IPS-15b (cell line): ENCODE measurements at regions not wholly inside any gene's neighbourhood (a gene's known extent, or its start where the extent isn't known, plus 50 kb on each side); places are given as distances from the start of the nearest gene placed in this dataset.
"Not testable (repeated sequence)": the region's sequence is repeated elsewhere in the genome, so short reads cannot be mapped to it uniquely, and the experiment has no call there.

Experiments used
- H3K27me3 ChIP-seq: one replicate; pipeline ENCODE4 v1.6.1; 2013; ENCODE audit warnings: low read length; ENCODE audit not compliant: control insufficient read depth, insufficient read depth
- H3K36me3 ChIP-seq: one replicate; pipeline ENCODE4 v1.6.1; 2013; ENCODE audit warnings: low read length; ENCODE audit not compliant: control insufficient read depth, insufficient read depth
- H3K4me1 ChIP-seq: one replicate; pipeline ENCODE4 v1.6.1; 2013; ENCODE audit warnings: mild to moderate bottlenecking, low read length; ENCODE audit not compliant: control insufficient read depth, insufficient read depth
- H3K4me3 ChIP-seq: one replicate; pipeline ENCODE4 v1.5.1; 2013; ENCODE audit warnings: low read depth, low read length
- H3K9ac ChIP-seq: one replicate; pipeline ENCODE4 v1.6.1; 2013; ENCODE audit warnings: low read depth, mild to moderate bottlenecking, low read length
- H3K9me3 ChIP-seq: one replicate; pipeline ENCODE4 v1.6.1; 2013; ENCODE audit warnings: mild to moderate bottlenecking, low read length; ENCODE audit not compliant: control insufficient read depth, insufficient read depth

GRCh38 chr14:105989566-105990302, 463.4 kb downstream of the TMEM121 start:
- H3K36me3 ChIP-seq, result no peaks in the 10 kb centered on the region
- H3K9ac ChIP-seq, result no peak overlapping the region
- H3K9me3 ChIP-seq, result peaks cover 4% of the 10 kb centered on the region

GRCh38 chr14:105991677-105992076, 465.3 kb downstream of the TMEM121 start:
- H3K27me3 ChIP-seq, H3K9me3 ChIP-seq, H3K4me1 ChIP-seq, H3K4me3 ChIP-seq, H3K9ac ChIP-seq, H3K36me3 ChIP-seq: not testable (repeated sequence)

More at GRCh38 chr14:105989566-105990302, 463.4 kb downstream of the TMEM121 start:
- no peaks in the 10 kb centered on the region for H3K27me3 ChIP-seq
- no peaks in the 10 kb centered on the region for H3K4me1 ChIP-seq
- H3K4me3 ChIP-seq, result no peak overlapping the region

GRCh38 chr14:105993814-105994213, 467.4 kb downstream of the TMEM121 start:
- Histone ChIP-seq H3K4me3 (no peak overlapping the region), H3K9me3 (peaks cover 4% of the 10 kb centered on the region), H3K36me3 (no peaks in the 10 kb centered on the region), H3K9ac (no peak overlapping the region), H3K4me1 (no peaks in the 10 kb centered on the region), H3K27me3 (no peaks in the 10 kb centered on the region)

- not testable (repeated sequence) for H3K27me3 ChIP-seq, H3K9ac ChIP-seq, H3K4me3 ChIP-seq, H3K9me3 ChIP-seq, H3K36me3 ChIP-seq, H3K4me1 ChIP-seq
These were observed 468.8 kb downstream of the TMEM121 start for GRCh38 chr14:105995011-105995710.

GRCh38 chr14:105998597-105998996, 472.2 kb downstream of the TMEM121 start:
- not testable (repeated sequence) for H3K4me1 ChIP-seq, H3K27me3 ChIP-seq, H3K9ac ChIP-seq, H3K4me3 ChIP-seq, H3K36me3 ChIP-seq
- peaks cover 17% of the 10 kb centered on the region for H3K9me3 ChIP-seq

- no peaks in the 10 kb centered on the region for H3K27me3 ChIP-seq
- H3K9ac ChIP-seq, result no peak overlapping the region
- no peak overlapping the region for H3K4me3 ChIP-seq
- no peaks in the 10 kb centered on the region for H3K36me3 ChIP-seq
- H3K9me3 ChIP-seq, result peaks cover 17% of the 10 kb centered on the region
- no peaks in the 10 kb centered on the region for H3K4me1 ChIP-seq
These were observed 473.1 kb downstream of the TMEM121 start for GRCh38 chr14:105999361-106000028.

GRCh38 chr14:106000029-106000511, 473.7 kb downstream of the TMEM121 start:
- peaks cover 17% of the 10 kb centered on the region for H3K9me3 ChIP-seq
- not testable (repeated sequence) for H3K36me3 ChIP-seq, H3K27me3 ChIP-seq, H3K9ac ChIP-seq, H3K4me1 ChIP-seq, H3K4me3 ChIP-seq

- not testable (repeated sequence) for H3K9ac ChIP-seq, H3K4me1 ChIP-seq, H3K27me3 ChIP-seq, H3K36me3 ChIP-seq, H3K4me3 ChIP-seq
- peaks cover 17% of the 10 kb centered on the region for H3K9me3 ChIP-seq
These were observed 474.9 kb downstream of the TMEM121 start for GRCh38 chr14:106001277-106001676.

- Histone ChIP-seq H3K36me3 (no peaks in the 10 kb centered on the region), H3K4me1 (no peaks in the 10 kb centered on the region), H3K9ac (no peak overlapping the region), H3K27me3 (no peaks in the 10 kb centered on the region), H3K4me3 (no peak overlapping the region), H3K9me3 (peaks cover 20% of the 10 kb centered on the region)
These were observed 477.0 kb downstream of the TMEM121 start for GRCh38 chr14:106003351-106003750.

GRCh38 chr14:106004937-106005795, 478.8 kb downstream of the TMEM121 start:
- peaks cover 12% of the 10 kb centered on the region for H3K9me3 ChIP-seq
- not testable (repeated sequence) for H3K9ac ChIP-seq, H3K4me3 ChIP-seq, H3K36me3 ChIP-seq, H3K27me3 ChIP-seq, H3K4me1 ChIP-seq

- H3K36me3 ChIP-seq, H3K9ac ChIP-seq: not testable (repeated sequence)
These were observed 479.7 kb downstream of the TMEM121 start for GRCh38 chr14:106006043-106006442.

More at GRCh38 chr14:106006043-106006442, 479.7 kb downstream of the TMEM121 start:
- H3K9me3 ChIP-seq, result peaks cover 16% of the 10 kb centered on the region
- not testable (repeated sequence) for H3K4me3 ChIP-seq, H3K4me1 ChIP-seq, H3K27me3 ChIP-seq
